HG02763 (cell line): ENCODE measurements at regions not wholly inside any gene's neighbourhood (a gene's known extent, or its start where the extent isn't known, plus 50 kb on each side); places are given as distances from the start of the nearest gene placed in this dataset.
"Not testable (repeated sequence)": the region's sequence is repeated elsewhere in the genome, so short reads cannot be mapped to it uniquely, and the experiment has no call there.

Experiments used
- ATAC-seq: cut with Tn5 transposase; IDR thresholded peaks from one replicate; pipeline ENCODE4 v1.9.1; 2021; ENCODE audit warnings: mild to moderate bottlenecking, moderate library complexity; ENCODE audit not compliant: unreplicated experiment

- ATAC-seq: not testable (repeated sequence)
These were observed 123.9 kb upstream of the GCFC2 start for GRCh38 chr2:75834588-75834987.

- no peak for ATAC-seq
These were observed 122.7 kb upstream of the GCFC2 start for GRCh38 chr2:75833386-75833785.

GRCh38 chr2:75828826-75829225 is 118.1 kb upstream of the GCFC2 start:
- ATAC-seq: no peak

- not testable (repeated sequence) for ATAC-seq
These were observed 112.8 kb upstream of the GCFC2 start for GRCh38 chr2:75823515-75823914.

GRCh38 chr2:75822336-75822735 is 111.6 kb upstream of the GCFC2 start:
- no peak for ATAC-seq

GRCh38 chr2:75820693-75821092 is 110.0 kb upstream of the GCFC2 start:
- ATAC-seq: no peak

GRCh38 chr2:75810611-75811330 is 100.1 kb upstream of the GCFC2 start:
- ATAC-seq: no peak

GRCh38 chr2:75808793-75809535 is 98.2 kb upstream of the GCFC2 start:
- no peak for ATAC-seq

GRCh38 chr2:75807992-75808391 is 97.3 kb upstream of the GCFC2 start:
- ATAC-seq: no peak

GRCh38 chr2:75801234-75801982 is 90.7 kb upstream of the GCFC2 start:
- ATAC-seq: no peak

GRCh38 chr2:75800456-75800855 is 89.7 kb upstream of the GCFC2 start:
- ATAC-seq: peak; percentile 53

GRCh38 chr2:75799859-75800258 is 89.1 kb upstream of the GCFC2 start:
- ATAC-seq: peak; percentile 53

- ATAC-seq: no peak
These were observed 87.9 kb upstream of the GCFC2 start for GRCh38 chr2:75798569-75798968.

GRCh38 chr2:75792996-75793395 is 82.3 kb upstream of the GCFC2 start:
- no peak for ATAC-seq

- ATAC-seq: no peak
These were observed 81.4 kb upstream of the GCFC2 start for GRCh38 chr2:75792146-75792545.

- ATAC-seq: no peak
These were observed 80.2 kb upstream of the GCFC2 start for GRCh38 chr2:75790814-75791467.

GRCh38 chr2:75790121-75790813 is 79.6 kb upstream of the GCFC2 start:
- no peak for ATAC-seq

- ATAC-seq: no peak
These were observed 78.2 kb upstream of the GCFC2 start for GRCh38 chr2:75788902-75789301.

- ATAC-seq: no peak
These were observed 77.4 kb upstream of the GCFC2 start for GRCh38 chr2:75788154-75788553.

- no peak for ATAC-seq
These were observed 76.9 kb upstream of the GCFC2 start for GRCh38 chr2:75787532-75788132.
